Endothelial cell of umbilical vein (primary cell): ENCODE measurements at regions not wholly inside any gene's neighbourhood (a gene's known extent, or its start where the extent isn't known, plus 50 kb on each side); places are given as distances from the start of the nearest gene placed in this dataset.

Experiments used
- CTCF ChIP-seq, 2 donors: IDR thresholded peaks; 1 replicate in 1 of 2; 2 replicates in 1 of 2; pipeline ENCODE4 v1.5.1; 2011; ENCODE audit warnings: low read length in 2 of 2, mild to moderate bottlenecking in 2 of 2, moderate library complexity in 2 of 2, control low read depth in 1 of 2, inconsistent platforms in 1 of 2, low read depth in 1 of 2; ENCODE audit not compliant: insufficient read depth in 1 of 2; ENCODE audit errors: extremely low read depth in 1 of 2
- EZH2 ChIP-seq: IDR thresholded peaks from 2 replicates; pipeline ENCODE4 v1.6.1; 2012; ENCODE audit warnings: borderline replicate concordance, low read depth, mild to moderate bottlenecking, moderate library complexity, low read length, inconsistent platforms; ENCODE audit not compliant: severe bottlenecking
- FOS ChIP-seq: IDR thresholded peaks from 2 replicates; pipeline ENCODE4 v1.6.1; 2011; ENCODE audit warnings: mild to moderate bottlenecking, low read length, moderate library complexity, borderline replicate concordance; ENCODE audit not compliant: insufficient read depth
- MAX ChIP-seq: IDR thresholded peaks from 2 replicates; pipeline ENCODE4 v1.6.1; 2011; ENCODE audit not compliant: insufficient read depth, insufficient read length
- POLR2A ChIP-seq: IDR thresholded peaks from 2 replicates; pipeline ENCODE4 v1.6.1; 2012; ENCODE audit warnings: low read depth, mild to moderate bottlenecking, control low read depth, low read length
- POLR2AphosphoS5 ChIP-seq: IDR thresholded peaks from 2 replicates; pipeline ENCODE4 v1.6.1; 2012; ENCODE audit warnings: low read depth, mild to moderate bottlenecking, control low read depth, low read length, moderate library complexity; ENCODE audit not compliant: insufficient read depth

DNA sequence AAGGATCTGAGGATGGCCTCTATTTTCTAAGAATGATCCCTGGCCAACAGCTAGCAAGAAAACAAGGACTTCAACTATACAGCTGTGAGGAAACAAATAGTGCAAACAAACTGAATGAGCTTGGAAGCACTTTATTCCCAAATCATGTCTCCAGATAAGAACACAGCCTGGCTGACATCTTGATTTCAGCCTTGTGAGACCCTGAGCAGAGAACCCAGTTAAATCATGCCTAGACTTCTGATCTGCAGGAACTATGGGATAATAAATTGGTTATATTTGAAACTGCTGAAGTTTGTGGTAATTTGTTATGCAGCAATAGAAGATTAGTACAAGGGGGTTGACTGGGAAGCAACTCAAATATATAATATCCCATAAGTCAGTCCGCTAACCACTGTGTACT lies 183.9 kb upstream of the BMP4 start:
- TF ChIP-seq POLR2AphosphoS5 (no peak), EZH2 (no peak), CTCF (IDR thresholded peaks at IDR 0.05; ENCODE audit: extremely low read depth in 1 of 2, insufficient read depth in 1 of 2, low read depth in 1 of 2, low read length in 2 of 2) (no peak), POLR2A (no peak), FOS (no peak), MAX (no peak)
